NCI-H69 (cell line): ENCODE measurements at regions not wholly inside any gene's neighbourhood (a gene's known extent, or its start where the extent isn't known, plus 50 kb on each side); places are given as distances from the start of the nearest gene placed in this dataset.
"Not testable (repeated sequence)": the region's sequence is repeated elsewhere in the genome, so short reads cannot be mapped to it uniquely, and the experiment has no call there.

ENCODE experiments used
- DNase-seq: peaks from one replicate; lab custom pipeline; 2025; lab: John Stamatoyannopoulos, UW

DNA sequence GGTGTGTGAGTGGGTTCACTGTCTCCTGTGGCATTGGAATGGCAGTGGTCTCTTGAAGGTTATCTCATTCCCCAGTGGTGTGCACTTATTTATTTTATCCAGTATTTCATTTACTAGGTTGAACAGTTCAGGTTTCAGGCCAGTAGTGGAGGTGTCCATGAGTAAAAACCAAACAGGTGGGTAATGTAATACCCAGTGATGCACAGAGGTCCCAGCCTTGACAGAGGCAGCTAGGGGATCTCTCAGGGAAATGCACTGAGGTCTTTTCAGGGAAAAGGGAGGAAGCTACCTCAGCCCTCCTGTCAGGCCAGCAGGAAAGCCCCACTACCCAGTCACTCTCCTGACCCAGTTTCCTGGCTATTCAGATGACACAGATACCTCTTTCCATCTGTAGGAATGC is 403.6 kb downstream of the UTRN start:
- DNase-seq, result no peak

- DNase-seq, result no peak
Measured at GRCh38 chr6:144689503-144690040, 404.4 kb downstream of the UTRN start.

DNA sequence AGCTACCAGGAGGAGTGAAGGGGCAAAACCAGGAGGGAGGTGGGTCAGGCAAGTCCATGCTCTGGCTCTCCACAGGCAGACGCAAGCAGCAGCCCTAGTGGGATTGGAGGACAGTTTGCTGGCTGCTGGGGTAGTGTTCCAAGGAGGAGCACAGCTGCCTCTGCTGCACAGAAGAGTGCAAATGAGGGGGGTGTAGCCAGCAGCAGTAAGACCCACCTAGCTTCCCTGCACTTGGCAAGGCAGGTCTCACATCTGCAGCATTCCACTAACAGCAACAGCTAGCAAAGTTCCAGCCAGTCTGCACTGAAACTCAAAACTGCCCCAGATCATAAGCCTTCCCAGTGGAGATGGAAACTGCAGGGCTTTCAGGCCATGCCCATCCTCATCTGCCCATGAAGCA is 405.0 kb downstream of the UTRN start:
- no peak for DNase-seq

DNA sequence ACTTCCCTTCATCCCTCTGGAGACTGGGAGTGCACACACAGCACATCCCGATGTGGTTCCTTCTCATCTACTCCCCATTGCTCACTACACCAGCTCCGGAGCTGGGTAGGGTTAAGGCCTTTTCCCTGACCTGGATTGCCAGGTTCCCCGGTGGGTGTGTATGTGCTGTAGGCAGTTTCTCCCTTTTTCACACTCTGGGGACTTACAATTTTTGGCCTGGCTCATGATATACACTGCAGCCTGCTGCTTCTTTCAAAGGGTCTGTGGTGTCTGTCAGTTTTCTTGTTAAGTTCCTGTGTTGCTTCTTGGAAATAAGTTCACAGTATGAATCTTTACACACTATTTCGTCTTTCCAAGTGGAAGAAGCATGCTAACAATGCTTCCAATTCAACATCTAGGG is 405.5 kb downstream of the UTRN start:
- no peak for DNase-seq

GRCh38 chr6:144692050-144692449 is 406.9 kb downstream of the UTRN start:
- DNase-seq, result not testable (repeated sequence)

DNA sequence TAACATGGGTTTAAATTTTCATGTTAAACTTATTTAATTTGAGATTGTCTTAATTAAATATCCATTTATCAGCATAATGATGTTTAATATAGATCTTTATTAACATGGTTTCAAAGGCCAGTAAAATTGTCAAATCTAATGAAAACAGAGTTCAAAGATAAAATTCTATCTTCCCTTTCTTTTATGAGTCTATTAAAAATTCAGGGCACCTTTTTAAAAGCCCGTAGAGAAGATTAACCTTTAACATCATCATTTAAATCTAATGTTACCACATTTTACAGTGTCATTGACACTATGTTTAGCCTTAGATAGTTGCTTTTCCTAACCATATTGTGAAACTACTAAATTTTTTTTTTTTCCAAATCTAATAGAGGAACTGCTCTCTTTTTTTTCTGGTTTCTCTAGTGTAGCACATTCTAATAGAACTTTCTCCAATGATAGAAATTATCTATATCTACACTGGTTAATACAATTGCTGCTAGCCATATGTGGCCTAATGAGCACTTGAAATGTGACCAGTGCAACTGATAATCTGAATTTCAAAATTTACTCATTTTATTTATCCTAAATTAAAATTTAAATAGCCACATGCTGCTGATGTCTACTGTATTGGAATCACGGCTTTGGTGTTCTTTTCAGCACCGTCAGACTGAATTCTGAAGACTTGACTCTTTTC is 410.9 kb downstream of the UTRN start:
- DNase-seq, result no peak

DNA sequence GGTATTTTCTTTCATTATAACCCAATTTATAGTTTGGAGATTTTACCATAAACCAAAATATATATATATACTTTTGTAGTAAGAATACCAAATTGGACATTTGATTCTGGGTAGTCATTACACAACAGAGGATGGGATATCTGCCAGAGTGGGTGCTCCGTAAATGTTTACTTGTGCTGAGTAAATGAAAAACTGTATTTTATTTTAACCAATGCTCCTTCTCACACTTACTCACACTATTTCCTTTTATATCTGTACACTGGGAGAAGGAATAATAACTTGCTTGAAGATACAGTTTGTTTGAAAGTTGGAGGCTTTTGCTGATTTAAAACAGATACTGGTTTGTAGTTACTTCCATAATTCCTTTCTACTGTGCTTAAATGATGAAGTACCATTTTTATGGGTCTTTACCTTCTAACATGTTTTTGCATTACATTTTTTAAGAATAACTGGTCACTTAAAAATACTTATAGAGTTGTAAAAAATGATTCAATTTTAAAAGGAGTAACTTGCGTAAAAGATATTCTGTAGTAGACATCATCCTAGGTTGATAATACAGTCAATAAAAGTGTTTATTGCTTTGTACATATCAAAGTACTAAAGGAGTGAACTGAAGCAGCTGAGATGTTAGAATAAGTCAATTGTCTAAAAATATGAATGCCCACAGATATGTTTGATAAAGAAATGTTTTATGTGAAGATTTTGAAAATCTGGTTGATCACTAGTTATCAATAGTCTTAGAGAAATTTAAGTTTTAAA is 411.7 kb downstream of the UTRN start:
- DNase-seq, result no peak

DNA sequence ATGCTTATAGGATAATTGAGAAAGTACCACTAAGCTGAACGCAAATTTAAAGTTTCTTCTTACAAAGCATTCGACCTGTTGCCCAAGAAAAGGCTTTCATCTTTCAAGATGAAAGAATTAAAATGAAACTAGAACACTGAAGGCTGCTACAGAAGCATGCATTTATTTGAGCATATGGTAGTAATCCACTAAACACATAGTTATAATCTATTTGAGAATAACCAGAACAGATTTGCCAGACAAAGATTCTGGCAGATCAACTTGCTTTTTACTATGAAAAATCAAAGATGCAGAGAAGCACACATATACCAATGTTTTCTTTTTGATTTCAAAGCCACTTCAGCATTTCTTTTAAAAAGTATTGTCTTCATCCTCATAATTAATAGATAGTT is 412.2 kb downstream of the UTRN start:
- no peak for DNase-seq

GRCh38 chr6:144697801-144698200 is 412.7 kb downstream of the UTRN start:
- DNase-seq, result no peak

GRCh38 chr6:144702781-144703180 is 417.6 kb downstream of the UTRN start:
- no peak for DNase-seq

DNA sequence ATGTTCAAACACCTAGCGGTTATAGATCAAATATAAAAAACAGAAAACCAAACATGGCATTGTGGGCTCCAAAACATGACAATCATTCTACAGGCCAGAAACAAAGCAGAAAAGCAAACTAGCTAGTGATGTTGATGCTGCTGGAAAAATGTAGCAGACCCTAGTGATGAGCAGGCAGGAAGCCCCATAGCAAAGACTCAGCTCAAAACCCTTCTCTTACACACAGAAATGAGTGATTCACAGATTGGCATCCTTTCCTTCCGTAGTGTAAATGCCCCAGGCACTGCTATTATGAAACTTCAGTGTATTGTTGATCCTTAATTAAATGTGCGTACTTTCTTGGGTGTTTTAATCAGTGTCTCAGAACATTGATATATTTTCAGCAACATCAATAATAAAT is 425.1 kb downstream of the UTRN start:
- DNase-seq, result peak; percentile 83

DNA sequence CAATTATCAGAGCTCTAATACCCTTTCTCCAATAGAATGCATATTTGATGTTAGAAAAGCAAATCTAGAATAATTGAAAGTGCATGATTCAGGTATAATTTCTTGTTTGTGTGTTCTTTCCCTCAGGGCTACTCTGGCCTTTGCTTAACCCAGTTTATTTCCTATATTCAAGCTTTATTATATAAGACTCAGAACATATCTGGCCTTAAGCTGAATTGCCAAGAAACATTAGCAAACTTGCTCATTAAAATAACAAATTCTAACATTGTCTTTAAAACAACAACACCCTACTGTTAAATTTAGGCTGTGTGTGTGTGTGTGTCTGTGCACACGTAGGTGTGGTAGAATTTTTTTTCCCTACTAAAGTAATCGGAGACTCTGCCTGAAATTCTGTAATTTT is 426.5 kb downstream of the UTRN start:
- no peak for DNase-seq

DNA sequence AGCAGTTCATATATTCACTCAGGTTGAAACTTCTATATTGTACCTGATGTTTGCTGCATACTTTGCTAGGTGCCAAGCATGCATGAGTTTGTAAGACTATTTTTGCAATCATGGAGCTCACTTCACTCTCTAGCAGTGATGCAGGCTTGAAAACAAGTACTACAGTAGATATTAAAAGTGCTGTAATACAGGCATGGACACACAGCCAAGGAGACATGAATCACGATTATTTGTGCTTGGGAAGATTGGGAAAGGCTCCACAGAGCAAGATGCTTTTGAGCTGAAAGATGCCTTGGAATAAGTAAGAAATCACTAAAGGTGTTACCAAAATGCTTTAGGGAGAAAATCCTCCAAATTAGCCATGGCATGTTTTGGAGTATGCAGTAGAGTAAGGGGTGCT is 427.4 kb downstream of the UTRN start:
- DNase-seq, result no peak

DNA sequence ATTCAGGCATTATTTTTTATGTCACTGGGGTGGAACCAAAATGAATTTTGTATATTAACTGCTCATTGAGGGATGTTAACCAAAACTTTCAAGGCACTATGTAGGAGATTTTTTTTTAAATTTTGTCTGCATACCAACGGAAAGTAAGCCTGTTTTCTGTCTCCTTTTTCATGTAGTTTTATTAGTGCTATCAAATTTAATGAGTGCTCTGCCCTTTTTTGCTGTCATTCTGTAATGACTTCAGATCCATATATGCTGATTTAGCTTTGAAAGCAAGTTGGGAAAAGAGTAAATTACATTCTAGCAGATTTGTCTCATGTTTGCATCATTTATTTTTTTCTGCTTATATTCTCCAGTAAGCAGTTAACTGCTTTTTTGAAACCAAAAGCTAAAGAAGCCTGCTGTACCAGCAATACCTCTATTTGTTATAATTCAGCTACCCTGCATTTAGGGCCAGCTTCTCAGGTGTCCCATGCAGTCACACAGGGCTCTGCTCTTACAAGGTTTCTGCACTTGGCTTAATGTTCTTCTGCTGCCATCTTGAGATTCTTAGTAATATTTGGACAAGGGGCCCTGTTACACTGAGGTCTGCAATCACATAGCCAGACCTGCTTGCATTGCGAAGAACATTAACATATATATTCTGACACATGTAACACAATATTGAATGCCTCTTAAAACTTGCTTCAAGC is 429.0 kb downstream of the UTRN start:
- DNase-seq, result peak; percentile 50

DNA sequence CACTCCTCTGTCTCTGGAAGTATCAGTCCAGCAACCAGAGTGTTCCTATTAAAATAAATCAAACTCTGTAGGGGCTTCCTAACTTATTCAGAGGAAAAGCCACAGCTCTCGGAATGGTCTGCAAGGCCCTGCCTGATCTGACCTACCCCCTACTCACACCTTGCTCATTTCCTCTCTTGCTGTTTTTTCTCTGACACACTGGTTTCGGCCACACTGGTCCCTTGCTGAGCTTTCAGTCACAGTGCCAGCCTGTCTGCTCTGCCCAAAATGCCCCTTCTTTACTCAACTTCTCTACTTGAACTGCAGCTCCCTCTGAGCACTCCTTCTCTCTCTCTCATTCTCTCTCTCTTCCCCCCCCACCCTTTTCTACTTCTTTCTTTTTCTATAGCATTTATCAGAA is 430.2 kb downstream of the UTRN start:
- peak; percentile 51 for DNase-seq

DNA sequence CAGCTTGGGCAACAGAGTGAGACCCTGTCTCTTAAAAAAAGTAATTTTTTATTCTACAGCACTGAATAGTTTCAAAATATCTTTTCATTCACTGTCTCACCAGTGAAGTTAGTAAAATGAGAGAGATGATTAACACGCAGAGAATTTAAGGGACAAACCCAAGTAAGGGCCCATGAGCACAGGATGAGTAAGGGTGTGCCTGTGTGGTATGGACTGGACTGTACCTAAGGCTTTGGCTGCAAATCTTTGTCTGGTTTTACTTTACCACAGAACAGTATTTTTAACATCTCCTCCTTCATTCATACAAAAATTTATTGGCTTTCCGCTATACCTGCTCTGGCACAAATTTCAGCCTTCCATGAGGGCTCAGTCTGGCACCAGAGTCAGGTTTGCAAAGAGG is 433.3 kb downstream of the UTRN start:
- DNase-seq, result no peak

GRCh38 chr6:144721232-144721631 is 436.1 kb downstream of the UTRN start:
- DNase-seq, result no peak

DNA sequence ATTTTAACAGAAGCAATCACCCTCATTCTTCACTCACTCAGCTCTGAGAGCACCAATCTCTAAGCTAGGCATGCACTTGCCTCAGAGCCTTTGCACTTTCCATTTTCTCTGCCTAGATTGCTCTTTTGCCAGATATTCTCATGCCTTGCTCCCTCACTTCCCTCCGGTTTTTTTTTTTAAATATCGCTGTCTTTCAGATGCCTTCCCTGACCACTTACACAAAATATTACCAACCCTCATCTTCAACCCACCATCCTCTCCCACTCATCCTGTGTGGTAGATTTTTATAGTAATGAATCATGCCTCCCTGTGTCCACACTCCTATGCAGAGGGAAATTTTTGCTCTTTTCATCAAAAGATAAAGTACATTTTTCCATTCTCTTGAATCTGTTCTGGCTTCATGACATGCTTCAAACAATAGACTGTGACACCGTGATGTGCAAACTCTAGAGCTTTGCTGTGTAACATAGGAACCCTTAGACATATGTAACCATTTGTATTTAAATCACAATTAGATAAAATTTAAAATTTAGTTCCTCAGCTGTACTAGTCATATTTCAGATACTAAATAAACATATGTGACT is 437.1 kb downstream of the UTRN start:
- DNase-seq, result no peak

GRCh38 chr6:144722925-144723324 is 437.8 kb downstream of the UTRN start:
- DNase-seq, result no peak

DNA sequence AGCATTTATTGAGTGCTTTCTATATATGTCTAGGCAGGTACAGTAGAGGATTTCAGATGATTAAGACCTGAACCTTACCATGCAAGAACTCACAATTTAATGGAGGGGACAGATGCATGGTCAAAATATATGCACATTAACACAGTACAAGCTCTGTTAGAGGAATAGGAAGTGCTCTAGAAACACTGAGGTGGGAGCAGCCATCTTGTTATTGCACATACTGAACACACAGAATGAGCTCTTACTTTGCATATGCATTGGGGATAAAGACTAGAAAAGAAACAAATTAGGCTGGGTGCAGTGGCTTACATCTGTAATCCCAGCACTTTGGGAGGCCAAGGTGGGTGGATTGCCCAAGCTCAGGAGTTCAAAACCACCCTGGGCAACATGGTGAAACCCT is 438.3 kb downstream of the UTRN start:
- no peak for DNase-seq

- no peak for DNase-seq
Measured at GRCh38 chr6:144724818-144725217, 439.7 kb downstream of the UTRN start.

GRCh38 chr6:144725736-144726522 is 440.8 kb downstream of the UTRN start:
- peak; percentile 90 for DNase-seq
